NCI-H1105 (cell line): ENCODE measurements at regions not wholly inside any gene's neighbourhood (a gene's known extent, or its start where the extent isn't known, plus 50 kb on each side); places are given as distances from the start of the nearest gene placed in this dataset.
A peak's percentile ranks its signal among the peaks of the same experiment; 100 is the strongest.

Source experiments
- DNase-seq: peaks from one replicate; lab custom pipeline; 2025; lab: John Stamatoyannopoulos, UW

DNA sequence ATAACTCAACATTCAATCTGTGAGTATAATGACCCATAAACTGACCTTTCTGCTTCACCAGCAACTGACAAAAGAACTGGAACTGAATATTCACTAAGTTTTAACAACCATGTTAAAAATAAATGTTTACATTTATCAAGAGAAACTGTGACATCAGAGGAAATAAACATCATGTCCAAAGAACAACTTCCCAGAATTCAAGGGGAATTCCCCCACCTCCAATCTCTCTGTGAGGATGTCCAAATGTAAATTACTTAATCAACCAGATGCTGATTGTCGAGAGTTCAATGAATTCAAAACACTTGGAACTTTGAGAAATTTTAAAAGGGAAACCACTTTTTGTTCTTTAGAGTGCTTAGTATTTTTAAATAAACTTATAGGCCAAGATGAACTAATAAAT lies 365.6 kb upstream of the ADGRL2 start:
- no peak for DNase-seq

- DNase-seq, result no peak
Observed at GRCh38 chr1:81433676-81434075, 367.1 kb upstream of the ADGRL2 start.

GRCh38 chr1:81432654-81433109 lies 368.1 kb upstream of the ADGRL2 start:
- no peak for DNase-seq

- no peak for DNase-seq
Observed at GRCh38 chr1:81432059-81432458, 368.7 kb upstream of the ADGRL2 start.

DNA sequence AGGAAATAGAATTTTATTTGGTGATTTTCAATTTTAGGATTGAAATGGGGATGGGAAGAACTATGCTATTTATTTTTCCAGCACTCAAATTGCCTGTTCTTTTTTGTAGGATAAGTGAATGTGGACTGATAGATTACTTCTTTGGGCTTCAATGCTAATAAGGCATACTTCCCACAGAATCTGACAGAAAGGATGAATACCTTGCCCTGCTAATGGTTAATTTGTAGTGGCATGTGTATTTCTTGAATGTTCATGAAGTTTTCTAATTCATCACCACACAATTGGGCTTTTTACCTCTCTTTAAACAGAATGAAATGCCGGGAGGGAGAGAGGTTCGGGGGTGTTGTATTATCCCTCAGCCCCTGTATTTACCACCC lies 369.1 kb upstream of the ADGRL2 start:
- no peak for DNase-seq

GRCh38 chr1:81430955-81431623 lies 369.6 kb upstream of the ADGRL2 start:
- DNase-seq, result no peak

DNA sequence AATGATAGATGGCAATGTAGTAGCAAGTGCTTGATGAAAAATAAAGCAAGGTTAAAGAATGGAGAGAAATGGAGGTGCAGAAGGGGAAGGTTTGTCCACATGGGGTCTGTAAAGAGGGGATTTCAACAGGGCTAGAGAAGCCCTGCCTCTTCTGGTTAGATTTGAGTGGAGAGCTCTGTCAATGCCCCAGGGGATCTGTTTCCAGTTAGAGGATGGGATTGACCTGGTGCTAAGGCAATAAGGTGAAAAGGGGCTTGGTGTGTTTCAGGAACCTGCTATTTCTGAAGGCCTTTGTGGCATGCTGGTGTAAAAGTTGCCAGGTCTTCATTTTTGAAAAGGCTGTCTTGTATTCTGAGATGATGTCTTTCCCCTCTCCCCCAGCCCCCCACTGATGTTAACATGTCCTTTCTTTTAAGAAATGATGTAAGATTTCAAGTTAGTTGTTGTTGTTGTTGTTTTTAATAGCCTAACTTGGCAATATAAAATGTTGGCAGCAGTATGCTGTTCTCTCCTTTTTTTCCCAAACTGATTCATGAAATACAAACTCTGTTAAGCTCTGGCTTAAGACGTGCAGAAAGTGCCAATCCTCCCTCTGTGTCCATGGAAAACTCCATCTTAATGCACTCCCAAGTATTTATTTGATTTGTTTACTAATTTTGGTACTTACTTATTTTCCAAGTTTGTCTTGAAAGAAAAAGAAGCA lies 370.3 kb upstream of the ADGRL2 start:
- no peak for DNase-seq

GRCh38 chr1:81428998-81429397 lies 371.7 kb upstream of the ADGRL2 start:
- DNase-seq, result no peak

DNA sequence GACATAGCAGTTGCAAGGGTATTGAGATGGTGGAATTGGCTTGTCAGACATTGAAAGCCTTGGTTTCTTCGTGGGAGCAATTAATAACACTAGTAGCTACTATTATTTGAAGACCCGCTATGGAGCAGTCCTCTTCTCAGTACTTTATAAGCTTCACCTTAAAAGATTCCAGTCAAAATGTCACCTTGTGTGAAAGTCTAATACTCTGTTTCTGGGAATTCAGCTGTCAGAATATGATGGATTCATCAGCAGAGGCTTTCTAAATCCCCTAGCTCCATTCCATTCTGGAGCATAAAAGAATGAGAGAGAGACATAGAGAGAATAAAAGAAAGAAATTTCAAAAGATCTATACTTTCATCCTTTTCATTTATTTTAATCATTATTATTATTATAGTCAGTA lies 375.9 kb upstream of the ADGRL2 start:
- DNase-seq, result no peak

- no peak for DNase-seq
Observed at GRCh38 chr1:81424061-81424460, 376.7 kb upstream of the ADGRL2 start.

DNA sequence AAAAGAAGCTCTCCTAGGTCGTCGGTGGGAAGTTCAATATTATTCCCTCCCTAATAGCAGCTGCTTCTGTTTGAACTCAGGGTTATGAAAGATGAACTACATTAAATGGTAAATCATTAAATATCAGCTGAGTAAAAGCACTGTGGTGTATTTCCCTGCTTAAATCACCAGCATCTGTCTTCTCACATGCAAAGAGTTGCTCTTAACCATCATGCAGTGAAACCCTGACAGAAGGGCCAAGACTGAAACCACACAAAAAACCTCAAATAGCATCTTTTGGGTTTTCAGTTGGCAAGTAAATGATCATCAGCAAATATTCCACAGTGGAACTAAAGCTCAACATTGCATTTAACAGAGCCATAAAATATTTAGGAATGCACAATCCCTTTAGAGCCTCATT lies 380.0 kb upstream of the ADGRL2 start:
- no peak for DNase-seq

DNA sequence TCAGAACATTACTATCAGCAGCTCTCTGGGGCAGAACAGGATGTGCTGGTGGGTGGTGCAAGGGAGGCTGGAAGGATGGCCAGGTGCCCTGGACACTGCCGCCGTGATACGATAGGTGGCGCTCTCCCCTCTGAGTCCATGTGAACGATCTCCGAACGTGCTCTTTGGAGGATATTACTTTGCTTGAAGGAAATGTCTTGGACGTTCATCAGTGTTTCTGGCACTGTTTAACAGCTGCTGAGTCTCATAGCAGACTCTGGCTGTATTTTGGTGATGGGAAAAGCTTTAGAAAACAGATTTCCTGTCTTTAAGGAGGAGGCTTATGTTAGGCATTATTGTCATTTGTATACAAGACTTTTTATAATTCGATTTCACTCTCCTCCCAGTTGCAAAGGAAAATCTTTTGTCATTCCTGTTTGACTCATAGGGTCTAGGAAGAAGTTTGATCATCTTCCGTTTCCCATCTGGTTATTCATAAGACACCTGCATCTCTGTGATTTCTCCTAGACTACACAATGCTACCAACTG lies 386.2 kb upstream of the ADGRL2 start:
- no peak for DNase-seq

DNA sequence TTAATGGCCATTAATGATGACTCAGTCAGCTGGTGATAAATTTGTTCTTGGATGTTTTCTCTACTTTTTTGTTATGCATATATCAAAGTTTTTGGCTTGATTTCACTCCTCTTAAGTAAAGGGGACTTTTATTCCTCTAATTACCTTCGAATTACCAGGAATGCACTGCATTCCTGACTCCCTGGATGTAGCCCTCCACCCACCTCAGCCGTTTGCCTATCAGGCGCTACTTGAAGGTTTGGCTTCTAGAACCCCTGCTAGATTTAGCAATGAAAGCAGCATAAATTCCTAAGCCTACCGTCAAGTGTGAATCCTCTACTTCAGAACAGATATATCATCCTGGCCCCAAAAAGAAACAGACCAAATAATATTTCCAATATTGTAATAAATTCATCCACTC lies 387.8 kb upstream of the ADGRL2 start:
- DNase-seq, result no peak

DNA sequence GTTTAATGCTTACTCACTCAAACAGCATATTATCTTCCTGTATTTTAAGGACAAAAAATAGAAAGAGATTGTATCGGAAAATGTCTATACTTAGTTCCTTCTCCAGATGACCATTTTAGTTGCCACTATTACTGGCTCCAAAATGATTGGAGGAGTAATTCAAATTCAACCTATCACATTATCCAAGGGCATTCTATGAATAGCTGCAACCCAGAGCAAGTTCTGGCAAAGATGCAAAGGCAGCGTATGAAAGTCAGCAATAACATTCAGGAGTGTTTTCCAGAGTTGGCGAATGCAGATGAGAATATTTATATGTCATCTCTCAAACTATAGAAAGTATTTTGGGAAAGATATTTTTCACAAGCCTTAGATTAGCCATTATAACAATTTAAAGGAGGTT lies 389.8 kb upstream of the ADGRL2 start:
- no peak for DNase-seq

DNA sequence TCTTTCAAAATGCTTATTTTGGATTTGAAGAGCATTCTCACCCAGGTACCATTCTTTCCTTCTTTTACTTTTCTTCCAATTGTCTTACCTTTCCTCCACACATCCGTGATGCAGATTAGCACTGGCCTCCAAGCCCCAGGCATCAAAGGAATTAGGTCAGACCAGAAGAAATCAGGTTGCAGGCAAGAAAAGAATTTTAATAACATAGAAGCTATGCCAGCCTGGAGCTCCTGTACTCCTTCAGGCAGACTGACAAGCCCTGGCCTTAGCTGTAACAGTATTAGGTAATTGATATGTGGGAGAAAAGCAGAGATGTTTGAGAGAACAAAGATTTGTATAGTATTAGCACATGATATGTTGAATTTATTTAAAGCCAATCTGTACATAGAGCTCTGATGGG lies 390.4 kb upstream of the ADGRL2 start:
- DNase-seq, result no peak

GRCh38 chr1:81409780-81410274 lies 390.9 kb upstream of the ADGRL2 start:
- DNase-seq, result no peak

DNA sequence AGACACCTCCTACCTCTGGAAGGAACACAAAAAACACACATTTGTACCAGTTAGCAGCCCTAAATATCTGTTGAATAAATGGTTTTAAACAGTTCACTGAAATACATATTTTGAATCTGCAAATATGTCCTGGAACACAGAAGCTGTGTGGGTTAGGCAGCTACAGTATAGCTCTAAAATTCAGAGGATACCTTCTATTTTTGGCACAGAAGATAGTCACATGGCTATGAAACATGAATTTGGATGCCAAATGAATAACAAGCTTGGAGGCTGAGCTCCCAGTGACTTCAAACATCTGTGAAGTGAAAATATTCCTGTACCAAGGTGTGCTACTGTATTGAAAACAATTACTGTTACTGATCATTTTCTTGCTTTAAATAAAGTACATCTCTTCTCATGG lies 391.5 kb upstream of the ADGRL2 start:
- no peak for DNase-seq

- peak; percentile 42 for DNase-seq
Observed at GRCh38 chr1:81408419-81408818, 392.3 kb upstream of the ADGRL2 start.

GRCh38 chr1:81407000-81407821 lies 393.5 kb upstream of the ADGRL2 start:
- peak; percentile 3 for DNase-seq

GRCh38 chr1:81406292-81406999 lies 394.3 kb upstream of the ADGRL2 start:
- DNase-seq, result no peak

- DNase-seq, result no peak
Observed at GRCh38 chr1:81398041-81398440, 402.7 kb upstream of the ADGRL2 start.
